C4-2B (cell line): ENCODE measurements at regions not wholly inside any gene's neighbourhood (a gene's known extent, or its start where the extent isn't known, plus 50 kb on each side); places are given as distances from the start of the nearest gene placed in this dataset.

Experiments
- H3K27ac ChIP-seq: fragments of 450-650 bp; 2 replicates; pipeline ENCODE4 v1.5.1; 2017
- ZFX ChIP-seq: fragments of 450-650 bp; IDR thresholded peaks from 2 replicates; pipeline ENCODE4 v1.6.1; 2017
- TF ChIP-seq, protein P1 (sequence below): fragments of 450-650 bp; conservative IDR thresholded peaks from 2 replicates; pipeline ENCODE4 v1.5.1; 2017; ENCODE audit warnings: mild to moderate bottlenecking

DNA sequence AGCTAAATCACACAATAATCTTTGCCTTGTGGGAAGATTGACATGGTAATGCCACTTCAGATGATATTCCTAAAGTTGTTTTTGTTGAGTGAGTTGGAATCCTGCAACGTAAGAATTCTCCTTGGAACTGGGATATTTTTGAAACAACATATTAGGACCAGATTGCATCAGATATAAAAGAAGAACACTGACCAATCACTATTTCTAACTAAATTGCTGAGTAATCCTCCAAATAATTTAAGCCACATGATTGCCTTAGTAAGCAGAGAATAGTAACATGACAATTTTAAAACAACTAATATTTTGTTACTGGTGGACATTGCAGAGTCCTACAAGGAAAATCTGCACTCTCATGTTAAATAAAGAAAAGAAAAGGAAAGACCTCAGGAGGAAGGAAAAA is 353.9 kb upstream of the LMCD1 start:
- no peak for TF ChIP-seq ZFX
- TF ChIP-seq, protein P1, sequence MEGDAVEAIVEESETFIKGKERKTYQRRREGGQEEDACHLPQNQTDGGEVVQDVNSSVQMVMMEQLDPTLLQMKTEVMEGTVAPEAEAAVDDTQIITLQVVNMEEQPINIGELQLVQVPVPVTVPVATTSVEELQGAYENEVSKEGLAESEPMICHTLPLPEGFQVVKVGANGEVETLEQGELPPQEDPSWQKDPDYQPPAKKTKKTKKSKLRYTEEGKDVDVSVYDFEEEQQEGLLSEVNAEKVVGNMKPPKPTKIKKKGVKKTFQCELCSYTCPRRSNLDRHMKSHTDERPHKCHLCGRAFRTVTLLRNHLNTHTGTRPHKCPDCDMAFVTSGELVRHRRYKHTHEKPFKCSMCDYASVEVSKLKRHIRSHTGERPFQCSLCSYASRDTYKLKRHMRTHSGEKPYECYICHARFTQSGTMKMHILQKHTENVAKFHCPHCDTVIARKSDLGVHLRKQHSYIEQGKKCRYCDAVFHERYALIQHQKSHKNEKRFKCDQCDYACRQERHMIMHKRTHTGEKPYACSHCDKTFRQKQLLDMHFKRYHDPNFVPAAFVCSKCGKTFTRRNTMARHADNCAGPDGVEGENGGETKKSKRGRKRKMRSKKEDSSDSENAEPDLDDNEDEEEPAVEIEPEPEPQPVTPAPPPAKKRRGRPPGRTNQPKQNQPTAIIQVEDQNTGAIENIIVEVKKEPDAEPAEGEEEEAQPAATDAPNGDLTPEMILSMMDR, result no peak
- H3K27ac ChIP-seq, result no peak overlapping the region

DNA sequence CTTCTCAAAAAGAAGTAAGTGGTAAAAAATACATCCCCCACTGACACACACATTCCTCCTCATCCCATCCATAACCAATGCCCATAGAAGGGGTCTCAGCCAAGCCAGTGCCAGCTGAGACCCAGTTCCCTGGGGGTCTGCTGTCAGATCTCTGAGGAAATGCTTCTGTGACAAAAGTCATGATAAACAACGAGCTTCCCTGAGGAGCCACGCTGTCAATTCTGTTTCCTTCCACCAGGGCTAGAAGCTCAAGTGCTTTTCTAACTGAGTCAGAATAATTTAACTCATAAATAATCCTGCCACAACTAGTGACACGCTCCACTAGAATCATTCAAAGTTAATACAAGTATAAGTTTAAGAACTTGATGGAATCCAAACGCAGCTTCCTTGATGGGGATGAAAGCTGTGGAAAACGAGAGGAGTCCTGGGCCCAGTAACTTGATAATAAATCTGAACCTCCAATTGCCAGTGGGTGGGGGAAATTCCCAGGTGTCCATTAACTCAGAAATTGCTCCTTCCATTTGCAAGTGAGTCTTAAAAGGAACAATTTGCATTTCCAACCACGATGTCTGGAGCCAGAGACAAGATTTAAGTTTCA is 348.7 kb upstream of the LMCD1 start:
- no peak overlapping the region for H3K27ac ChIP-seq

DNA sequence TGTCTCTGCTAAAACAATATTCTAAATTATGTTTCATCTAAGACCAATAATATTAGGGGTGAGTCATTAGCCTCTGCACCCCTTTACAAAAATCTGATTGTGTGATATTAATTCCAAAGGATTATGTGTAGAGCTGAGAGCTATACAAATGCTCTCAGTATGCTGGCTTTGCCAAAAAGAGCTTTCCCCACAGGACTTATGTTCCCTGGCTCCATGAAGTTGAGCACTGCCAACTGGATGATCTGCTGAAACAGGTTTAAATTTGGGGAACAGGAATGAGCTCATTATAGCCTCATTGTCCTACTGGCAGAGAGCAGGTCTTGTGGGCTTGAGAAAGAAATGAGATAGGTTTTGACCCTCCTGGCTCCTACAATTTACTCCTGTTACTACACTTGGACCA is 347.8 kb upstream of the LMCD1 start:
- TF ChIP-seq, protein P1, result no peak
- TF ChIP-seq ZFX, result no peak
- no peak overlapping the region for H3K27ac ChIP-seq

More for the DNA sequence above, 348.7 kb upstream of the LMCD1 start:
- no peak for TF ChIP-seq ZFX
- TF ChIP-seq, protein P1, result no peak

DNA sequence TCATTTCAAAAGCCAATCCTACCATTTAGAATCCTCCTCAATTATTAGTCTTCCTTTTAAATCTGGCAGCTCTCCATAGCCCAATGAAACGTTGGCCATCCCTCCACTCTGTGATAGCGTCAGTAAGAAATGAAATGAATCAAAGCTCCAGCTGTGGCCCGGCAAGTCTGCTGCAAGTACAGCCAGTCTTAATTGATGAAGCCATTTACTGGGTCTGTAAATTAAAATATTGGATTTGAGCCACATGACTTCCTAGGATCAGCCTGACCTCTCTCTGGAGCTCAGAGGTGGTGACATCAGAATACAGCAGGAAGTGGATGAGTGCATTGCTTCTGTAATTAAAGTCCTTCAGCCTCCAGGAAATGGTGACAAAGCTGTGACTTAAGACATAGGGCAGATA is 347.0 kb upstream of the LMCD1 start:
- TF ChIP-seq, protein P1, result no peak
- no peak for TF ChIP-seq ZFX
- no peak overlapping the region for H3K27ac ChIP-seq

- no peak overlapping the region for H3K27ac ChIP-seq
- TF ChIP-seq ZFX, result no peak
- TF ChIP-seq, protein P1, result no peak
Measured at GRCh38 chr3:8156138-8156537, 345.5 kb upstream of the LMCD1 start.

GRCh38 chr3:8156831-8157230 is 344.8 kb upstream of the LMCD1 start:
- H3K27ac ChIP-seq, result no peak overlapping the region
- no peak for TF ChIP-seq ZFX
- TF ChIP-seq, protein P1, result no peak

- no peak for TF ChIP-seq ZFX
- TF ChIP-seq, protein P1, result no peak
- H3K27ac ChIP-seq, result no peak overlapping the region
Measured at GRCh38 chr3:8157640-8158039, 344.0 kb upstream of the LMCD1 start.
